GM19351 (cell line): ENCODE measurements at regions not wholly inside any gene's neighbourhood (a gene's known extent, or its start where the extent isn't known, plus 50 kb on each side); places are given as distances from the start of the nearest gene placed in this dataset.

Experiments used
- ATAC-seq: cut with Tn5 transposase; IDR thresholded peaks from one replicate; pipeline ENCODE4 v1.9.1; 2021; ENCODE audit warnings: mild to moderate bottlenecking, moderate library complexity; ENCODE audit not compliant: unreplicated experiment

DNA sequence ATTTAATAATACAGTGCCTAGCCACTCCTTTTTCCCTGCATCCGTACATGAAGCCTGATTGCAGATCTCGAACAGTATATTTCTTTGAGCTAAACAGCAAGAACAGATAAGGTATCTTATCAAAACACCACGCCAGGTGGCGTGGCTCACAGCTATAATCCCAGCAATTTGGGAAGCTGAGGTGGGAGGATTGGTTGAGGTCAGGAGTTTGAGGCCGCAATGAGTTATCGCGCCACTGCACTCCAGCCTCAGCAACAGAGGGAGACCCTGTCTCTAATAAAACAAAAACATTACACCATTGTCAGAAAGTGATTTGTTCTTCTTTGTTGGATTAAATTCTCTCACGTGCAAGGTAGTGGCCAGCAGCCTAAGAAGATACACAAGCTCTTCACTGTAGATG is 291.2 kb upstream of the DMRT1 start:
- ATAC-seq = no peak

DNA sequence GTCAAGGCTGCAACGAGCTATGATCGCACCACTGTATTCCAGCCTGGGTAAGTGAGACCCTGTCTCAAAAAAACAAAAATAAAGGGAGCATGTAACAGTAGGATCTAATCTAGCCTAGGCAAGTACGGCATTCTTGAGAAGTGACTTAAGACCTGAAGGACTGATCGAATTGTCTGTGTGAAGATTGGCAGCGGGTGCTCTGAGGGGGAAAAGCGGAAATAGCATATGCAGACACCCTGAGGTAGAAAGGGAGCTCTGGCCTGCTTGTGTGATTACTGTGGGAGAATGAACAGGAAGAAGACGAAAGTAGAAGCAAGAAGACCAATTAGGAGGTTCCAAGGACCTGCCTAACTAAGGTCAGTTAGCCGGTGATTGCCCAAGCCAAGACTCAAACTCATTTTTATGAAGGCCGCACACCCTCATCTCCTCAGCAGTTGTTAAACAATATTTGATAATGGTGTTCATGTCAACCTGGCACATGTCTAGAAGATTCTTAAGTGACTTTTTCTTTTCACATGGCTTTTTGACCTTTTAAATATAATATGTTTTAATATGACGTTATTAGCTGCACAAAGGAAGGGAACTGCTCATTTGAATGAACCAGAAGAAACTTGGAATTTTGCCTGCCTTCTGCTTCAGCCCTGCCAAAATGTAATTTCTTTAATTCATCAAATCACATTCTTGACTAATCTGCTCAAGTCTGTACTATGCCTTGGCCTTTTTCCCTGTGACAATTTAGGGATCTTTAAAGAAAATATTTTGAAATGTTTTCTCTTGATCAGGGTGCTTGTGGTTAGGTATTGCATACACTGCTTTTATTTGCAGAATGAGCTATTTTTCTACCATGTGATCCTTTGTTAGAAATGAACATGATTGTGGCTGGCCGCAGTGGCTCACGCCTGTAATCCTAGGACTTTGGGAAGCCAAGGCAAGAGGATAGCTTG is 289.2 kb upstream of the DMRT1 start:
- no peak for ATAC-seq

- ATAC-seq = no peak
Observed at GRCh38 chr9:555493-555892, 286.0 kb upstream of the DMRT1 start.

DNA sequence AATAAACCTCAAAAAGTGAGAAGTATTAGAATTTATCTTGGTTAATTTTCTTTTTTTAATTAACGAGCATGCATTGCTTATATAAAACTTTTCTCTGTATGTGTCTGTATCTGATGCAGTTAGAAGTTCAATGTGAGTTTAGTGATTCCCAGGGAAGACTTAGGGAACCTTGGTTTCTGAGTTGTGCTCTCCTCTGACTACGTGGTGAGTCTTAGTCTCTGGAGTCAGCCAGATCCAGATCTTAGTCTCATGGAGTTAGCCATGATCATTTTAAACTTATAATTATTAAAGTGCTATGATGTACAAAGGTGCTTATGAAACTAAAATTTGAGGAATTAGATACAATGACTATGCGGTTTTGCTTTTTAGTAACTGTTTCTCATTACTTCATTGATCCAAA is 285.3 kb upstream of the DMRT1 start:
- no peak for ATAC-seq

DNA sequence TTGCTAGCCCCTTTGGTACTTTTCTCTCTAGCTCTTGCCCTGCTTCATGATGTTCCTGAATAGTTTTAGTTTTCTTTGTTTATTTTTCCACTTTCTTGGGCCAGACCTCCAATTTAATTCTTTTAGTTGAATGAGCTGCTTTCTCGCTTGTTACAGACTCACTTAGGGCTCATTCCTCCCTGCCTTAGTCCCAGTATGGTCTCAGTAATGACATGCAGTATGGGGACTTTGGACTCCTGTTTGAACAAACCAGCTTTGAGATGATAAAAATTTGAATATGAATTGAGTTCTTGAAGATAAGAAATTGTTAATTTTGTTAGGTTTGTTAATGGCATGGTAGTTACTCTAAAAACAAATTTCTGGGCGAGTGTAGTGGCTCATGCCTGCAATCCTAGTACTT is 284.8 kb upstream of the DMRT1 start:
- ATAC-seq = no peak

DNA sequence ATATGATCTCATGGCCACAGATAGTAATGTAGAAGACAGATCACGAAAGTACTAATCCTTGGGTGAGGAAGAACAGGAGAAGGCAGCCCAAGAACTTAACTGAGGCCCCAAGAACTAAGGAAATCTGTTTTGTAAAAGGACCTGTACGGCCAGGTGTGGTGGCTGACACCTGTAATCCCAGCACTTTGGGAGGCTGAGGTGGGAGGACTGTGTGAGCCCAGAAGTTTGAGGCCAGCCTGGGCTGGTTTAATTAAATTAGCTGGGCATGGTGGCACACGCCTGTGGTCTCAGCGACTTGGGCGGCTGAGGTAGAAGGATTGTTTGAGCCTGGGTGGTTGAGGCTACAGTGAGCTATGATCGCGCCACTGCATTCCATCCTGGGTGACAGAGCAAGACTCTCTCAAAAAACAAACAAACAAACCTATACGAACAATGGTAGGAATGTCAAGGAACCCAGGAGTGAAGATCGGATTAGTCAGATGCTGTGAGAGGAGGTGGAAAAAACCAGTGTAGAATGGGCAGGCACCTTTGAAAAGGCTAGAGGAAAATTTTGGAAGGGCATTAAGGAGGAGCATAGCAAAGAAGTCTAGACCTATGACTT is 283.8 kb upstream of the DMRT1 start:
- ATAC-seq = no peak

GRCh38 chr9:561427-561826 is 280.1 kb upstream of the DMRT1 start:
- no peak for ATAC-seq

DNA sequence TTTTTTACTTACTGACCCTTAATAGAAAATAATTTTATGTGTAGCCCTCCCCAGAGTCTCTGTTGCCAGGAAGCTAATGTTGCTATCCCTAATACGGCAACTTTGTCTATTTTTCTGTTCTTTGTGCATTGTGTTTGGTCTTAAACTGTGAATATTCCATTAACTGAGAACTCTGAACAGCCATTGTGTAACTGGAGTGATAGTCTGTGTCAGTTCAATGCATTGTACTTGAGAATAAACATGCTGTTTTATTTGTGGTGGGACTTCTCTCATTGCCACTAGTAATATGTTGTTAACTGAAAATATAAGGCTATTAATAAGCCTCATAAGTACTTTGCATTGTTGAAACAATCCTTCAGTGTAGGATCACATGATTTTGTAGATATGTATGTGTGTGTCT is 278.3 kb upstream of the DMRT1 start:
- no peak for ATAC-seq

DNA sequence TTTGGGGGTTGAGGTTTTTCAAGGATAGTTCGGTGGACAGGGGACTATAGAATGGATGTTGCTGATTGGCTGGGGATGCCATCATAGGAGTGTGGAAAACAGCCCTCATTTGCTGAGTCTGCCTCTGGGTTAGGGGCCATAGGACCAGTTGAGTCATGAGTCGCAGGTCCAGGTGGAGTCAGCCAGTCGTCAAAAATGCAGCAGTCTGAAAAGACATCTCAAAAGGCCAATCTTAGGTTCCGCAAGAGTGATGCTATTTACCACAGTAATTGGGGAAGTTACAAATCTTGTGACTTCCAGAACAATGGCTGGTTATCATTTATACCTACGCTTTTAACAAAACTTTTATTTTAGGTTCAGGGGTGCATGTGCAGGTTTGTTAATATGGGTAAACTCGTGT is 276.0 kb upstream of the DMRT1 start:
- no peak for ATAC-seq

DNA sequence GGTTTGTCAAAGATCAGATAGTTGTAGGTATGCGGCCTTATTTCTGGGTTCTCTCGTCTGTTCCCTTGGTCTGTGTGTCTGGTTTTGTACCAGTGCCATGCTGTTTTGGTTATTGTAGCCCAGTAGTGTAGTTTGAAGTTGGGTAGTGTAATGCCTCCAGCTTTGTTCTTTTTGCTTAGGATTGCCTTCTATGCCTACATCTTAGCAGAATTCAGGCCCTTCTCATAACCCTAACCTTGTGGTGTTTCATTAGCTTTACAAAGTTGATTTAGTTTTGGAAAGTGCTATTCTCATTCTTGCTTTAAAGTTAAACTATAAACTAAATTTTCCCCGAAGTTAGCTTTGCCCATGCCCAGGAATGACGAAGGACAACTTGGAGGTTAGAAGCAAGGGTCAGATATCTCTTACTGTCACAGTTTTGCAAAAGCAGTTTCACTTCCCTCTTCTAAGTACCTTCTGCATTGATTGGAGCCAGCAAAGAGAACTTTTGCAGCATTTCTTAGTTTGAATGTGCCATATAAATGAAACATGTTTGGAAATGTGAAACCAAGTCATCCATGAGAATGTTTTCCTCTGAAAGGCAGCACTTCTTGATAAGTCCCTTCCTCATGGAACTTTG is 274.3 kb upstream of the DMRT1 start:
- ATAC-seq = peak; percentile 95

DNA sequence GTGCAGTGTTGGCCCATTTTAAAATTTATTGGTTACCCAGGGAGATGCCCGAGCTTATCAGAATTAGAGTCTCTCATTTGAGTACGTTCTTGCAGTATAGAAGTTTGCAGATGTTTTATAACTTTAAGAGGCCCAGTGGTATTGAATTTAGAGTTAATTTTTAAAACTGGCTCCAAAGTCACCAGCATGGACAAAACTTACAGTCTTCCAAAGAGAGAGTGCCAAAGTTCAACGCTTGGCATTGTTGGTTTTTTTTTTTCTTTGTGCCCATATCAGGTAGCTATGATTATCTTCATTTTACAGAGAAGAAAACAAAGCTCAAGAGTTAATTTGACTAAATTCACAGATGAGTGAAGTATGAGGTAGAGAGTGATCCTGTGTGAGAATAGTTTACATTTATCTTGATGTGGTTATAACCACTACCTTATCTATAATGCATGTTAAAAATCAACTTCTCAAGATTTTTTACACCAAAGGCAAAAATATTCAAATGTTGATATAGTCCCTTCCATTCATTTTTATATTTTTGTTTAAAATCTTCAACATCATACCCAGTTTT is 273.7 kb upstream of the DMRT1 start:
- ATAC-seq = no peak

DNA sequence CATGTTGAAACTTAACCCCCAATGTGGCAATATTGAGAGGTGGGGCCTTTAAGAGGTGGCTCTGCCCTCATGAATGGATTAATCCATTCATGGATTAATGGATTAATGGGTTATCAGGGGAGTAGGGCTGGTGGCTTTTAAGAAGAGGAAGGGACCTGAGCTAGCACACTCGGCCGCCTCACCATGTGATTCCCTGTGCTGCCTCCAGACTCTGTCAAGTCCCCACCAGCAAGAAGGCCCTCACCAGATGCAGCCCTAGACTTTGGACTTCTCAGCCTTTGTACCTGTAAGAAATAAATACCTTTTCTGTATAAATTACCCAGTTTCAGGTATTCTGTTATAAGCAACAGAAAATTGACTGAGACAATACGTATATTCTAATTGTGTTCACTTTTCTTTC is 272.2 kb upstream of the DMRT1 start:
- no peak for ATAC-seq

GRCh38 chr9:570187-570586 is 271.3 kb upstream of the DMRT1 start:
- no peak for ATAC-seq

- no peak for ATAC-seq
Observed at GRCh38 chr9:571066-571465, 270.4 kb upstream of the DMRT1 start.

GRCh38 chr9:571741-572140 is 269.8 kb upstream of the DMRT1 start:
- ATAC-seq = no peak

- no peak for ATAC-seq
Observed at GRCh38 chr9:573691-574410, 267.6 kb upstream of the DMRT1 start.

GRCh38 chr9:575139-575538 is 266.4 kb upstream of the DMRT1 start:
- no peak for ATAC-seq

- ATAC-seq = no peak
Observed at GRCh38 chr9:580652-581342, 260.7 kb upstream of the DMRT1 start.

- ATAC-seq = no peak
Observed at GRCh38 chr9:581673-582497, 259.6 kb upstream of the DMRT1 start.

DNA sequence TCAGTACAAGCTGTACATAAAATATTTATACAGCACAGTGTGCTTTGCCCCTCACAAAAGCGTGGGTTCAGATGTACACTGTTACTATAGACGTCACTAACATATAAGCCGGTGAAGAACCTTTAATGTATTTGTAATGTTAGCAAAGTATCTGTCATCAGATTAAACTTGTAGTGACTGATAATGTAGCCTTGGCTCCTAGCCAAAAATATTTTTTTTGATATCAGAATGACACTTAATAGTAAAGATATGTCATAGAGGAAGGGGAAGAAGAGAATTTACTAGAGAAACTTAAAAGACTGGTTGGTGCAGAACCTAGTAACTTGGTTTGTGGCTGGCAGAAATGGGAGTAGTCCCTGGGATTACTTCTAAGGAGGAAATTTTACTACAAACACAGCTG is 258.7 kb upstream of the DMRT1 start:
- no peak for ATAC-seq
